HG03460 (cell line): ENCODE measurements at regions not wholly inside any gene's neighbourhood (a gene's known extent, or its start where the extent isn't known, plus 50 kb on each side); places are given as distances from the start of the nearest gene placed in this dataset.
"Not testable (repeated sequence)": the region's sequence is repeated elsewhere in the genome, so short reads cannot be mapped to it uniquely, and the experiment has no call there.

Experiments used
- ATAC-seq: cut with Tn5 transposase; IDR thresholded peaks from one replicate; pipeline ENCODE4 v1.9.1; 2021; ENCODE audit not compliant: unreplicated experiment

DNA sequence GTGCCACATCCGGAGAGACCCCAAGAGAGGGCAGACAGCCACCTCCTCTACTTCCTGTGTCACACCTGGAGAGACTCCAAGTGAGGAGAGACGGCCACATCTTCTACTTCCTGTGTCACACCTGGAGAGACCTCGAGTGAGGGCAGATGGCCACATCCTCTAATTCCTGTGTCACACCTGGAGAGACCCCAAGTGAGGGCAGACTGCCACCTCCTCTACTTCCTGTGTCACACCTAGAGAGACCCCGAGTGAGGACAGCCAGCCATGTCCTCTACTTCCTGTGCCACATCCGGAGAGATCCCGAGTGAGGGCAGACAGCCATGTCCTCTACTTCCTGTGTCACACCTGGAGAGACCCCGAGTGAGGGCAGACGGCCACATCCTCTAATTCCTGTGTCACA, 150.7 kb upstream of the CDH4 start:
- not testable (repeated sequence) for ATAC-seq

DNA sequence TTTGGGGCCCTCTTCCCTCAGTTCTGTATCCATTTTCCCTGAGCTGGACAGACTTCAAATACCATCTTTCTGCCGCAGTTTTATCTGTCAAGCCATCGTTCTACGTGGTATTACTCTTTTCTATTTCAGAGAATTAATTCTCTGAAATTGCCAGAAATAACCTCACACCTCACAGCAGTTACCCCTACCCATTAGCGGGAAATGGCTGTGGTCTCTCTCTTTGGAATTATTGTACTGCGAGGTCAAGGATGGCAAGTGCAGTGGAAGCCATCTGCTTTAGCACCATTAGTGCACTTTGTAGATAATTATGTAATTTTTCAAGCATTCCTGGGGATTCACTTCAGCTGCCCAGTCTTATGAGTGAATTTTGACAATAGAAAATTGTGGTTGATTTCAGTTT, 147.8 kb upstream of the CDH4 start:
- no peak for ATAC-seq

DNA sequence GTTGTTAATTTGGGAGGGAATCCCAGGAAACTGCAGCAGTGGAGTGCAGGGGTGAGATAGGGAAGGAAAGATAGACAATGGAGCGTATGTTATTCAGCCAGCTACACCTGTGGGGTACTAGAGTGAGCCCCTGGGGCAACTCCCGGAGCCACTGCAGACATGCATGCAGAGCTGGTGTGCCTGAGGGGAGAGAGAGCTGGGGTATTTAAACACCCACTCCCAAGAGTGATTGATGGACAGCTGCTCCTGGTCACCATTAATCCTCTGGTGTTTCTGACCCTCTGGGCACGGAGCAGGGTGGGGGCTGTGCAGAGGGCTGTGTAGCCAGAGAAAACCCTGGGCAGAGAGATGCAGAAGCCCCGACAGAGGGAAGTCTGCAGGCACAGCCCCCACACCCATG, 146.7 kb upstream of the CDH4 start:
- no peak for ATAC-seq

DNA sequence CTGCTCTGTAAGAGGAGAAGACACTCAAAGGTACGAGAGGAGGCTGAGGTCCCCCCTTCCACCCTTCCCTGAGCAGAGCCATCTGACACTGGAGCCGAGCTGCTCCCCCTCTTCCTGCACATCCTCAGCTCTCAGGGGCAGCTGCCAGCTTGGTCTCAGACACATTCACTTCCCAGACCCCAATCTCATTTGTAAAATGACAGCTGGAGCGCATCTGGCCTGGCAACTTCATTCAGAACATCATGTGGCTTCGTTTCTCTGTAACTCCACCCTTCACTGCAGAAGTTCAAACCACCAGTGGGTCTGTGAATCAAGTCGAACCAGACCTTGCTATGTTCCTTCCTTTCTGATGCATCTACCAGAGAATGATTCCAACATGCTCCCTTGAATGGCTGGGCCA, 145.6 kb upstream of the CDH4 start:
- ATAC-seq, result no peak

DNA sequence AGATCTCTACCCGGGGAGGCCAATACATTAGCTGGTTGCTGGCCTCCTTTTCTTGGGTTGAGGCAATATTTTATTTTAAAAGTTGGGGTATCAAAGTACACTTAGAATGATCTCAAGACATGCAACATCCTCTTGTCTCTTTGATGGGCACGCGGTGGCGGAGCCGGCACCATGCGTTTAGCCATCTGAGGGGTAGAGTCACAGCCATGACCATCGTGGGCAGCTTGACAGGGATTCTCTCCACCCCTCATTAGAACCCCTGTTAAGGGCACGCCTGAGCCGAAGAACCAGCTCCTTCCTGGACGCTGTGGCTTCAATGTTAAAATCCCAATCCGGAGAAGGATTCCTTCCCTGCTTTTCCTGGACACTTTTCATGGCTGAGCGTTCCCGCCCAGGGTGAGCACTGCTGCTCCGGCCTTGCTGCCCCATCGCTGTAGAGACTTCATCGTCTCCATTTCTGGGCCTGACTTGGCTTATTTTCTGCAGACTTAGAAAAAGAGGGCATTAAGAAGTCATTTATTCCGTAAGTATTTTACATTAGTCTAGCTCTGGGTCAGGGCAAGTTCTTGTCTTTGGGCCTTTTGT, 142.7 kb upstream of the CDH4 start:
- ATAC-seq, result no peak

DNA sequence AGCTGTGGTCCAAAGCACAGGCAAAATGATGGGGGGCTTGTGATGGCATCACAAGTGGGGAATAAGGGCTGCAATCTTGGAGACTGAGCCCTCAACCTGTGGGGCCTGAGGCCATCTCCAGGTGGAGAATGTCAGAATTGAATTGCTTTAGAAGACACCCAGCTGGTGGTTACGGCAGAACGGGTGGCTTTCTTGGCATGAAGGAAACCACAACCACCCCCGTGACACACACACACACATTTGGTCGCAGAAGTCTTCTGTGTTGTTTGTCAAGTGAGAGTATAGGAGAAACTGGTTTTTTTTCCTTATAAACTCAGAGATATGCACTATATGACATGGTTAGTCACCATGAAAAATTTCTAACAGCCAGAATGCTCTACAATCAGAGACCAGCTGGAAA, 139.5 kb upstream of the CDH4 start:
- ATAC-seq, result no peak

DNA sequence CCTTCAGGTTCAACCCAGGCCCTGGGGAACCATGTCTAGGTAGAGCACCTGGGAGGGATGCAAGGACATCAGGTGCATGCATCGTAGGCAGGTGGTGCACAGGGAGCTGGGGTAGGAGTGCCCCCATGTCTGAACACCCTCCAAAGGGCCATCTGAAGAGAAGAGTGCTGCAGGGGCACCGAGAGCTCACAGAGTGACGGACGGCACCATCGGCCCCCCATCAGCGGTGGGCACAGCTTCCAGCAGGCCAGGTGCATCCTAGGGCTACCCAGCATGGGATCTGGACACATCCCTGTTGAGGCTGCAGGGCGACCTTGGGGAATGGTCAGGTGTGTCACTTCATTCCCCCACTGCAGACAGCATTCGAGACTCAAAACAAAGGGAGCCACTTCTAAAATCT, 138.3 kb upstream of the CDH4 start:
- ATAC-seq, result no peak

DNA sequence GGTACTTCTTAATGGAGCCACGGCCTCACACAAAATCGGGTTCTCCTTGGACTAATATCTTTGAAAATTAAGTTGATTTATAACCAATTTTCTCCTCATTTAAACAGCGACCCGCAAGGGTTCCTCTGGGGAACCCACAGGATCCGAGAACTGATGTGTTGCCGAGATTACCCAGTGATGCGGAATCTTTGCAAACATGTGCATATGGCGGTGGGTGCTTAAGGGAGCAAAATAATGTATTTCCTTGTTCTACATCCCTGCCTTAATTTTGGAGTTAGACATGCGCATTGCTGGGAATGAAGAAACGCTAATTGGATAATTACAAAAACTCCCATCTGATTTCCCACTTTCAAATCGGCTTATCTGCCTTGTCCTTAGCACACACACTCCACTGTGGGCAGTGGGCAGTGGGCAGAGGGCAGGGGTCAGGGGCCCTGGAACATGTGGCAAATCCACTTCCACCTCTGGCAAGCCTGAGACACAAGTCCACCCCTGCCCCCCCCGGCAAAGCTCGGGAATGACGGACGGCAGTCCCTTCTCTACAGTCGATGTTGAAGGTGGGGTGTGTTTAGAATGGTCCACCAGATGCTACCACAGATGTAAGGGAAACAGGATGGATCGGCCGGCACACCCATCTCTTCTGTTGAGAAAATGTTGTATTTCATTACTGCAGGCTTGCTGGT, 137.4 kb upstream of the CDH4 start:
- ATAC-seq, result no peak

DNA sequence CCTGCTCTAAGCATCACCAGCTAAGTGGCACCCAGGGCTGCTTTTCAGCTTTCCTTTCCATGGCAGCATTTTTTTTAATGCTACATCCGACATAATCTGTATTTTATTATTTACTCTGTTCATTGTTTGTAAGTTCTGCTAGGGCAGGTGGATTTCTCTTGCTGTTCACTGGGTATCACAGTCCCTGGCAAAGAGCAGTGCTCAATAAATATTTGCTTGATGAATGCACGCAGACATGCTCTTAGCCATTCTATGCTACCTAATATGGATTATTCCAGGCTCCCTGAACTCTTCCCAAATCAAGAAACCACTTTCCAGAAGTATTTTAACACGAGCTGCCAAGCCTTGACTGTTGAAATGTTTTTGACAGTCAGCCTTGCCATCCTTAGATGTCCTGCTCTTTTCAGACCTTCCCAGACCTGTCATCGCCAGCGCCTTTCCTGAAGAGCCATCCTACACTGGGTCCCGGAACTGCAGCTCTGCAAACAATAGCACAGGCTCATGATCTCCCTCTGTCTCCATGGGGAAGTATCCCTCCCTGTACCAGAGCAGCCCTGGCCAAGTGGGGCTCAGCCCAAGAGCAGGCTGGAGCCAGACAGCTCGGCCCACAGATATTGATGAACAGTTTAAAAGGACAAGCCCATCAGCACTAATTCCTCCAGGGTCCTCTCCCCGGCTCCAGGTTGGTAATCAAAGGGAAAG, 136.5 kb upstream of the CDH4 start:
- no peak for ATAC-seq

DNA sequence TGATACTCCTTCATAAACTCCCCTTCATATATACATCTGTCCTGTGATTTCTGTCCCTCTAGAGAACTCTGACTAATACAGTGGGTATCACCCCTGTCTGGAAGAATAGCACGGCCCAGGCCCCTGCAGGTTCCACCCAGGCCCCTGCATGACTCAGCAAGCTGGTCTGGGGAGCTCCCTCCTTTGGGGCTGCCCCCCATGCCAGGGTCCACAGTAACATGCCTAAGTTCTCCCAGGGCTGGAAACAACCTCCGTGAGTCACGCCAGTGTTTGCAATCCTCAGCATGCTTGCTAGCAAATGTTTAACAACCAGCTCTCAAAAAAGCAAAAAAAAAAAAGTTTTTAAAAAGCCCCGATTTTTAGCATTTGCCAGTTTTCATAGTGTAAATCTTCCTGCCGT, 134.3 kb upstream of the CDH4 start:
- ATAC-seq, result no peak

DNA sequence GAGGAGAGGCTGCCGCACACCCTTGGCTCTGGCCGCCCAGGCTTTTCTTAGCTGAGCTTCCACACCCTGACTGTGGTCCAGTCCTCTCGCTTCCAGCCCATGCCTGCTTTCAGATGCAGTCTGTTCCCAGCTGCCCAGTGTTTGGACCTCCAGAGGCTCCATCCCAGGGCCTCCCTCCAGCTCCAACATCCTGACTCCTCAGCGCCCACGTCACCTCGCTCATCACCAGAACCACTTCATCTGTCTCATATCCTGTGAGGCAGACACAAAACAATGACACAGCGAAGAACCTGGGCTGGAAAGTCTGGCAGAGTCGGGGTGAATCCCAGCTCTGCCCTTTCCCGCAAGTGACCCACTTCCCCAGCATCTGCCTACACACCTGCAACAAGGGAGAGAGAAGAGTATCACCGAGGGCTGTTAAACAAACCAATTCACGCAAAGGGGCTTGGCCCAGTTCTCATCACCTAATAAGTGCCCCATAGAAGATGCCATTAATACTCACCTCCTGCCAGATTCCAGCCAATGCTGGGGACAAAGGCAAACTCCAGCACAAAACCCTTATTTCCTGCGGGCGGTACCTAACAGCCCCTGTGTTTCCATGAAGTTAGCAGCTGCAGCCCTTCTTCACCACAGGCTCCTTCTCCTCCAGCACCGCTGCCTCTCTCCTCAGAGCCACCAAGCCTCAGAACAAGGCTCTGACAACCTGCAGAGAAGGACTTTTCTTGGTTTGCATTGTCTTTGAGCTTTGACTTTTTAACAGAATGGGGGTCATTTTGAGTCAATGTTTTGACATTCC, 133.4 kb upstream of the CDH4 start:
- ATAC-seq, result no peak

DNA sequence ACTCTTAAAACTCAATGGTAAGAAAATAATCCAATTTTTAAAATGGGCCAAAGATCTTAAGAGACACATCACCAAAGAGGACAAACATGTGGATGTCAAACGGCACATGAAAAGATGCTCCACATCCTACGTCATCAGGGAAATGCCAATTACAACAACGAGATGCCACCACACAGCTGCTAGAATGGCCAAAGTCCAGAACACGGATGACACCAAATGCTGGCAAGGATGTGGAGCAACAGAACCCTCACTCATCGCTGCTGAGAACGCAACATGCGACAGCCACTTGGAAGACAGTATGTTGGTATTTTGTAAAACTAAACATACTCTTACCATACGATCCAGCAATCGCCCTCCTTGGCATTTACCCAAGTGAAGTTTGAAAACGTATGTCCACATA, 132.8 kb upstream of the CDH4 start:
- no peak for ATAC-seq

DNA sequence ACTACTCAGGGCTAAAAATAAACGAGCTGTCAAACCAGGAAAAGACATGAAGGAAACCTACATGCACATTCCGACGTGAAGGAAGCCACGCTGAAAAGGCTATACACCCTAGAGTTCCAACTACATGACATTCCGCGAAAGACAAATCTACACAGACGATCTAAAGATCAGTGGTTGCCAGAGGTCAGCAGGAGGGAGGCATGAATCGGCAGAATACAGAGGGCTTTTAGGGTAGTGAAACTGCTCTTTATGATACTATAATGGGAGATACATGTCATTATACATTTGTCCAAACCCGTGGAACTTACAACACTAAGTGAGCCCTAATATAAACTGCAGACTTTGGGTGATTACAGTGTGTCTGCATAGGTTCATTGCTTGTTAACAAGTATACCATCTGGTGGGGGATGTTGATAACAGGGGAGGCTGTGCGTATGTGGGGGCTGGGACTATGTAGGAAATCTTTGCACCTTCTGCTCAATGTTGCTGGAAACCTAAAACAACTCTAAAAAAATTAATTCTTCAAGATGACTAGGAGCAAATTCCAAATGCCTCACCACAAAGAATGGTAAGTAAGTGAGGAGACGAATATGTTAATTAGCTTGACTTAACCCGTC, 132.2 kb upstream of the CDH4 start:
- no peak for ATAC-seq

DNA sequence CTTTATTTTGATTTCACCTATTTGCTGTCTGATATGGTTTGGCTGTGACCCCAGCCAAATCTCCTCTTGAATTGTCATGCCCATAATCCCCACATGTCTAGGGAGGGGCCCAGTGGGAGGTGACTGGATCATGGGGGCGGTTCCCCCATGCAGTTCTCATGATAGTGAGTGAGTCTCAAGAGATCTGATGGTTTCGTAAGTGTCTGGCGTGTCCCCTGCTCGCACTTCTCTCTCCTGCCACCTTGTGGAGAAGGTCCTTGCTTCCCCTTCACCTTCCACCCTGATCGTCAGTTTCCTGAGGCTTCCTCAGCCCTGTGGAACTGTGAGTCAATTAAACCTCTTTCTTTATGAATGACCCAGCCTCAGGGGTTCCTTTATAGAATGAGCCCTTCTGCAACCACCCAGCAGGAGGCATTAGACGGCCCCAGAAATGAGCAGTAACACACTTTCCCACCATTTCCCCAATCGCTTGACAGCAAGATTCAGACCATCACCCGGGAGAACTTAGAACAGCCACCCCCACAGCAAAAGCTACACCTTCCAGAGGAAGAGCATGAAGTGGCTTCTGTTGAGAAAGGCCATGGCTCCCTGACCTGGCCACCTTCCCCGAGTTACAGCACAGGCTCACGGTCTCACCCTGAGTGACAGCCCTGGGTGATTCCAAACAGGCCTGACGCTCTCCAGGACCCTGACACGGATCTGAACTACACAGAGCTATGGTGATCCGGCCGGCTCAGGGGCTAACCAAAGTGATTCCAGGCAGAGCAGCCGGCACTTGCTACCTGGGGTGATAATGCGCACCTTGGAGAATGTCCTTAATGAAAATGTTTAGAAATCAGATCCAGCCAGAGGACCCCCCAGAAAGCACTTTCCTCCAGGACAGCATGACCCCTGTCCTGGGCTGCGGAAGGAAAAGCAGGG, 131.2 kb upstream of the CDH4 start:
- no peak for ATAC-seq

DNA sequence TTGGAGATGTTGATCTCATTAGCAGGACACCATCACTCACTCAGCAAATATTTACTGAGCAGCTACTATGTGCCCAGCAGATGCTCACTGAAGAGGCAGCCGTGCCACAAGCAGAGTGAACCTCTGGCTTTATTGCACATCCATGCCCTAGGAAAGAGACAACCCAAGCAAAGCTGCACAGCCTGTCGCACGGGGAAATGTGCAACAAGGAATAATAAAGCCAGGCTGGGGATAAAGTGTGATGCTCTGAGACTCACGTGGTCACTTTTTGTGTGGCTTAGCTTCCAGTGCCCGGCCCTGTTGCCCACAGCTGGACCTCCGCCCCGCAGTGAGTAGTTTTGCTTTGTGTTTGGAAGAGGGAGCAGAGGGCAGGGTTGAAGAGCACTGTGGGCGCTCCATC, 130.4 kb upstream of the CDH4 start:
- no peak for ATAC-seq

DNA sequence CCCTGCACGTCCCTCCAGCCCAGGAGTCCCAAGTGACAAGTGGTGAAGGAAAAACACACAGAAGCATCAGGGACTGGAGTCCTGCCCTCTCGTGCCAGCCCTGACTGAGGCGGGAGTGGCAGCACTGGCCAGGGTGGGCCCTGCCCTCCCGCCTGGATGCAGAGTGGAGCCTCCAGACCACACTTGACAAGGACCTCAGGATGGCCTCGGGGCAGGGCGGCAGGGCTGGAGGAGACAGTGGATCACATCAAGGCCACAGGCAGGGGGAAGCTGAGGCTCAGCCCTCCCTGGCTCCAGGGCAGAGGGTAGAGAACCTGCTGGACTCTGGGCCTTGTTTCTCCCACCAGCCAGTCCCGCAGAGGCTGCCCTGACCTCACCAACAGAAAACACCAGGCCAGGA, 128.8 kb upstream of the CDH4 start:
- no peak for ATAC-seq

DNA sequence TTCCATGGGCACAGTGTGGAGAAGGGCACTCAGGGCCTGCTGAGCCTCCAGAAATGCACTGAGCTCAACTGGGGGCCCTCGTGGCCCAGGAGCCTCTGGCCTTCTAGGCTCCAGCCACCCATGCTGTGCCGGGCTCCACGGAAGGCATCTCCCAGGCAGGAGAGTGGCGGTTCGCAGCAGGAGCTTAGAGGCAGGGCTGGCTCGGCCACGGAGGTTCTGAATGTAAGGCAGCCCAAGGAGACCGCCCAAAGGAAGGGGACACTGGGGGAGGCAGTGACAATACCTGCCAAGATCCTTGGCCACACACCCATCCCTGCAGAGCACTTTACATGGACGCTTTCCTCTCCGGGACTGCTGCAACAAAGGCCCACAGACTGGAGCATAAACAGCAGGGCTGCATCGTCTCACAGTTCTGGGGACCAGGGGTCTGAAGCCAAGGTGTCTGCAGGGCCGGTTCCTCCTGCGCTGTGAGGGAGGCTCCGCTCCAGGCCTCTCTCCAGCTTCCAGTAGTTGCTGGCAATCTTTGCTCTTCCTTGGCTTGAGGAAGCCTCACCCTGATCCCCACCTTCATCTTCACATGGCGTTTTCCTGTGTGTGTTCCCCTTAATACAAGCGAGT, 128.2 kb upstream of the CDH4 start:
- ATAC-seq, result no peak

DNA sequence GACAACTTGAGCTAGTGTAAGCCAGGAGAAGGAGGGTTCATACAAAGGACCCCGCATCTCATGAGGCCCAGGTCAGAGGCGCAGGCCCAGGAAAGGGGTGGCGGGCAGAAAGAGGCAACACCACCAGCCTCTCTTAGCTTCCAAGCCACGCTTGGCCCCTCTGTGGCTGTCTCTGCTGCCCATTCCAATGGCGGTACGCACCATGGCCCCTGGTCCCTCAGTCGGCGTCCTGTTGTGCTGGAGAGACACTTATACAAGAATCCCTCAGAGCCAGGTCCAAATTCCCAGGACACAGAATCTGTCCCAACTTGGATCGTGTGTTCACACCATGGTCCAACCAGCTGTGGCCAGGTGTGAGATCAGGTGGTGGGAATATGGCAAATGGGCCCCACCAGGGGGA, 127.0 kb upstream of the CDH4 start:
- no peak for ATAC-seq

DNA sequence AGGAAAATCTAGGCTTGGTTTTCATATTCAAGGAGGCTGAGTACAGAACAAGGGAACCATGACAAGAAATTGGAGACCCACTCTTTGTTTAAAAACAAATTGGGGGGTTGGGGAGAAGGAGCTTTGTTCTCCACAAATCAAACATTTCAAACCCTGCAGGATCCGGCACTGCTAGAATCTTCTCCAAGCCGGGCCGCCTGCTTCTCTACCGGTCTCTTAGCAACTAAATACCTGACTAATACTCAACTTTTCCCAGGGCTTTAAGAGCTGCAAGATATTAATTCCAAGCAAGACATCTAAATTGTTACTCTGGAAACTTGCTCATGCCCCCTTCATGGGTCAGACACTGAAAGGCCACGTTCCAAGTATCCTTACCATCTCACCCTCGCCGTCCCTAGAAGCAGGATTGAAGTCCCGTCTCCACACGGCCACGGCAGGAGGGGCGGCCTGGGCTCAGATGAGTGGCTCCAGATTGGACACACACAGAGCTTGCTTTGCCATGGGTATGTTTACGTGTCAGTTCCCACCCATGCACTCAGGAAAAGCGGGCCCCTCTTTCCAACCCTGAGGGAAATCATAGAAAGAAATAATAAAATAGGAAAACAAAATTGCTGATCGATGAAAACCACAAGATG, 126.4 kb upstream of the CDH4 start:
- ATAC-seq, result no peak
